ENCODE measurements at regions not wholly inside any gene's neighbourhood (a gene's known extent, or its start where the extent isn't known, plus 50 kb on each side); places are given as distances from the start of the nearest gene placed in this dataset.
"Not testable (repeated sequence)": the region's sequence is repeated elsewhere in the genome, so short reads cannot be mapped to it uniquely, and the experiment has no call there.

GRCh38 chr2:129829588-129829987 is 149.9 kb upstream of the RAB6C start:
- Histone ChIP-seq H3K27ac (no peak overlapping the region), H3K4me3 (no peak overlapping the region), H3K36me3 (no peaks in the 10 kb centered on the region), H3K9me3 (peaks cover 0 to 8% (median 0%) of the 10 kb centered on the region in 4 donors), H3K27me3 (no peaks in the 10 kb centered on the region), H3K4me1 (no peaks in the 10 kb centered on the region)
- no peak for TF ChIP-seq POLR2A (IDR thresholded peaks at IDR 0.05)
- TF ChIP-seq, protein P1, sequence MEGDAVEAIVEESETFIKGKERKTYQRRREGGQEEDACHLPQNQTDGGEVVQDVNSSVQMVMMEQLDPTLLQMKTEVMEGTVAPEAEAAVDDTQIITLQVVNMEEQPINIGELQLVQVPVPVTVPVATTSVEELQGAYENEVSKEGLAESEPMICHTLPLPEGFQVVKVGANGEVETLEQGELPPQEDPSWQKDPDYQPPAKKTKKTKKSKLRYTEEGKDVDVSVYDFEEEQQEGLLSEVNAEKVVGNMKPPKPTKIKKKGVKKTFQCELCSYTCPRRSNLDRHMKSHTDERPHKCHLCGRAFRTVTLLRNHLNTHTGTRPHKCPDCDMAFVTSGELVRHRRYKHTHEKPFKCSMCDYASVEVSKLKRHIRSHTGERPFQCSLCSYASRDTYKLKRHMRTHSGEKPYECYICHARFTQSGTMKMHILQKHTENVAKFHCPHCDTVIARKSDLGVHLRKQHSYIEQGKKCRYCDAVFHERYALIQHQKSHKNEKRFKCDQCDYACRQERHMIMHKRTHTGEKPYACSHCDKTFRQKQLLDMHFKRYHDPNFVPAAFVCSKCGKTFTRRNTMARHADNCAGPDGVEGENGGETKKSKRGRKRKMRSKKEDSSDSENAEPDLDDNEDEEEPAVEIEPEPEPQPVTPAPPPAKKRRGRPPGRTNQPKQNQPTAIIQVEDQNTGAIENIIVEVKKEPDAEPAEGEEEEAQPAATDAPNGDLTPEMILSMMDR (IDR thresholded peaks at IDR 0.05), result no peak
- no peak for DNase-seq

DNA sequence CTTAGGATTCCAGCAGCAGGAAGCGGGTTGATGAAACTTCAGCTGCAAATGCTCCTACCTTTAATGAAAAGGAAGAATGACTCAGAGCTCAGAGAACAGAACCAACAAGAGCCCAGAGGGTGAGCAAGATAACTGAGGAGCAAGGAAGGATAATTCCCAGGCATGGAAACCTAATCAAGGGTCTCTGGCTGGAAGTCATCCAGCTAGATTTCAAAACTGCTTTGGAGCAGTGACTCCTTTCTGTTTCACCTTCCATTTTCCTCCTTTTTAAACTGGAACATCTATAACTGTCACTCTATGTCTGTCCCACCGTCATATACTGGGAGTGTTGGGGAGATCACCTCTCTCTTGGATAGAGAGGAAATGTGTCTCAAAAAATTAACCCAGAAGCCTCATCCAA is 148.4 kb upstream of the RAB6C start:
- Histone ChIP-seq H3K4me3 (no peak overlapping the region), H3K9me3 (peaks cover 0 to 8% (median 0%) of the 10 kb centered on the region in 4 donors), H3K27me3 (no peaks in the 10 kb centered on the region), H3K4me1 (no peaks in the 10 kb centered on the region), H3K27ac (no peak overlapping the region), H3K36me3 (no peaks in the 10 kb centered on the region)
- TF ChIP-seq POLR2A (IDR thresholded peaks at IDR 0.05), result no peak
- TF ChIP-seq, protein P1 (IDR thresholded peaks at IDR 0.05), result no peak
- DNase-seq, result no peak

DNA sequence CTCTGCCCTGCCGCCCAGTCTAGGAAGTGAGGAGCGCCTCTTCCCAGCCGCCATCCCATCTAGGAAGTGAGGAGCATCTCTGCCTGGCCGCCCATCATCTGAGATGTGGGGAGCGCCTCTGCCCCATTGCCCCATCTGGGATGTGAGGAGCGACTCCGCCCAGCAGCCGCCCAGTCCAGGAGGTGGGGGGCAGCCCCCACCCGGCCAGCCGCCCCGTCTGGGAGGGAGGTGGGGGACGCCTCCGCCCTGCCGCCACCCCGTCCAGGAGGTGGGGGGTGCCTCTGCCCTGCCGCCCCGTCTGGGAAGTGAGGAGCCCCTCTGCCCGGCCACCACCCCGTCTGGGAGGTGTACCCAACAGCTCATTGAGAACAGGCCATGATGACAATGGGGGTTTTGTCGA is 146.0 kb upstream of the RAB6C start:
- not testable (repeated sequence) for DNase-seq, H3K27me3 ChIP-seq, H3K9me3 ChIP-seq, H3K4me3 ChIP-seq, H3K4me1 ChIP-seq, H3K27ac ChIP-seq, H3K36me3 ChIP-seq

DNA sequence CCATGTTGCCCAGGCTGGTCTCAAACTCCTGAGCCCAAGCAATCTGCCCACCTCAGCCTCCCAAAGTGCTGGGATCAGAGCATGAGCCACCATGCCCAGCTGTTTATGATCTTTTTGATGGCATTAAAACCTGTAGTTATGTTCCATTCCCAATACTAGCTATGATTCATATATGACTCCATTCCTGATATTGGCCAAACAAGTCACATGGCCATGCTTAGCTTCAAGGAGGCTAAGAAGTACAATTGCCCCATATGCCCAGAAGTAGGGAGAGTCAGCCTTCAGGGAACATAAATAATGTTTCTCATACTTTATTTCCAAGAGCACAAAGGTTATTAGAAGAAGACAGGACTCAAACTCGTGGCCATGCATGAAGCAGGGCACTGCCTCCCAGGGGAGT is 132.4 kb upstream of the RAB6C start:
- Histone ChIP-seq H3K27ac (no peak overlapping the region), H3K9me3 (no peaks in the 10 kb centered on the region), H3K36me3 (no peaks in the 10 kb centered on the region), H3K4me1 (no peaks in the 10 kb centered on the region), H3K4me3 (no peak overlapping the region), H3K27me3 (no peaks in the 10 kb centered on the region)
- no peak for DNase-seq
- TF ChIP-seq POLR2A (IDR thresholded peaks at IDR 0.05), result no peak
- TF ChIP-seq, protein P1 (IDR thresholded peaks at IDR 0.05), result no peak

- no peak overlapping the region for H3K27ac ChIP-seq
- no peak overlapping the region for H3K4me3 ChIP-seq
- H3K4me1 ChIP-seq, result no peaks in the 10 kb centered on the region
- no peaks in the 10 kb centered on the region for H3K9me3 ChIP-seq
- H3K27me3 ChIP-seq, result no peaks in the 10 kb centered on the region
- H3K36me3 ChIP-seq, result no peaks in the 10 kb centered on the region
- TF ChIP-seq, protein P1 (IDR thresholded peaks at IDR 0.05), result peak; percentile 52 to 83 (median 72)
- TF ChIP-seq POLR2A (IDR thresholded peaks at IDR 0.05), result no peak
- DNase-seq, result no peak
Measured at GRCh38 chr2:129849559-129850160, 129.8 kb upstream of the RAB6C start.

DNA sequence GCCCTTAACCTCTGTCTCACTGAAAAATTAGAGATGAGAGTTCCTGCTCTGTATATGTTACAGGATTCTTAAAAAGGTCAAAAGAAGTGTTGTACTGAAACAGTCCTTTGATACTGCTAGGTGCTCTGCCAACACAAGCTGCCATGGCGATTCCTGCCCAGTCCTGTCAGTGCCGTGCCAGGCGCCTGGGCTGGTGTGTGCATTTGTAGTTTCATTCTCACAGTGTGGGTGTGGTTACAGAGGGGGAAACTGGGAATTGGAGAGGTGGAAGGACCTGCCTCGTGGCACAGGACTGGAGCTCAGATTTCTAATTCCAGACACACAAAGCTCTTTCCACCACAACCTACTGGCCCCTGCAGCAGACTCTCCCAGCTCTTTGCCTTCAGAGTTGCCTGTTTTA is 122.3 kb upstream of the RAB6C start:
- no peak overlapping the region for H3K4me3 ChIP-seq
- H3K9me3 ChIP-seq, result no peaks in the 10 kb centered on the region
- no peak for TF ChIP-seq POLR2A (IDR thresholded peaks at IDR 0.05)
- TF ChIP-seq, protein P1 (IDR thresholded peaks at IDR 0.05), result no peak
- no peak overlapping the region for H3K27ac ChIP-seq
- no peak for DNase-seq
- H3K27me3 ChIP-seq, result no peaks in the 10 kb centered on the region
- no peaks in the 10 kb centered on the region for H3K4me1 ChIP-seq
- no peaks in the 10 kb centered on the region for H3K36me3 ChIP-seq

Measured in Peyer's patch (tissue), 4 donors.